ENCODE measurements at regions not wholly inside any gene's neighbourhood (a gene's known extent, or its start where the extent isn't known, plus 50 kb on each side); places are given as distances from the start of the nearest gene placed in this dataset.
"Not testable (repeated sequence)": the region's sequence is repeated elsewhere in the genome, so short reads cannot be mapped to it uniquely, and the experiment has no call there.

GRCh38 chr14:99995700-99996356 lies 69.4 kb upstream of the EVL start:
- peak; percentile 76 for DNase-seq (ENCODE audit: low spot score)

- no peak for DNase-seq (ENCODE audit: low spot score)
These were observed 68.2 kb upstream of the EVL start for GRCh38 chr14:99996951-99997571.

DNA sequence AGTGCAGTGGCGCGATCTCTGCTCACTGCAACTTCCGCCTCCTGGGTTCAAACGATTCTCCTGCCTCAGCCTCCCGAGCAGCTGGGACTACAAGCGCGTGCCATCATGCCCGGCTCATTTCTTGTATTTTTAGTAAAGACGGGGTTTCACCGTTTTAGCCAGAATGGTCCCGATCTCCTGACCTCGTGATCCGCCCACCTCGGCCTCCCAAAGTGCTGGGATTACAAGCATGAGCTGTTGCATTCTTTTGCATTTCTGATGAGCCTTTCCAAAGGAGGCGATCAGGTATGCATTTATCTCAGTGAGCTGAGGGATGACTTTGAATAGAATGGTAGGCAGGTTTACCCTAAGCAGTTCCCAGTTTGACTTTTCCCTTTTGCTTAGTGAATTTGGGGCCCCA lies 64.8 kb upstream of the EVL start:
- not testable (repeated sequence) for DNase-seq (ENCODE audit: low spot score)

DNA sequence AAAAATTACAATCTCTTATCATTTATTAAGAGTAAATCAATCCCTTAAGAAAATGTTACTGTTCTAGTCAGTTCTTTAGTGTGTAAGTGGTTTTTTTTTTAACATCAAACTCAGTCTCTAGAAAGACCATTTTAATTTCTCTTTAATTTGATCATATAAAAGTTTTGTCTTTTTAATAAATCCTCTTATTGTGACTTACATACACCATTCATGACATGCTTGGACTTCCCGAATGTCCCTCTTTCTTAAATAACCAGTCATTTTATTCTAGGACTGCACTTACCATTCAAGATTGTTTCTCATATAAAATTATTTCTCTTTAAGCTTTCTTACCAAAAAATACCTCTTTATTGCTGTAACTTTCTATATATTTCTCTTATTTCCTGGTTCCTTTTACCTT lies 60.8 kb upstream of the EVL start:
- no peak for DNase-seq (ENCODE audit: low spot score)

- DNase-seq (ENCODE audit: low spot score), result no peak
These were observed 58.0 kb upstream of the EVL start for GRCh38 chr14:100007254-100007653.

DNA sequence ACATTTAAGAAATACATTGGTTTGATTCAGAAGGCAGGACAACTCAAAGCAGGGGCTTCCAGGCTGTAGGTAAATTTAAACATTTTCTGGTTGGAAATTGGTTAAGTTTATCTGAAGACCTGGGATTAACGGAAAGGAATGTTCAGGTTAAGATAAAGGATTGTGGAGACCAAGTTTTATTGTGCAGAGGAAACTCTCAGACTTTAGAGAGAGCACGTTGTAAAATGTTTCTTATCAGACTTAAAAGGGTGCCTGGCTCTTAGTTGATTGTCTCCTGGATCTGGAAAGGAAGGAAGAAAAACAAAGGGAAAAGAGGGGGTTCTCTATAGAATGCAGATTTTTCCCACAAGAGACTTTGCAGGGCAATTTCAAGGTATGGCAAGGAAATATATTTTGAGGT lies 55.4 kb upstream of the EVL start:
- DNase-seq (ENCODE audit: low spot score), result not testable (repeated sequence)

- DNase-seq (ENCODE audit: low spot score), result no peak
These were observed 54.5 kb upstream of the EVL start for GRCh38 chr14:100010679-100011078.

- DNase-seq (ENCODE audit: low spot score), result no peak
These were observed 53.4 kb upstream of the EVL start for GRCh38 chr14:100011628-100012325.

- DNase-seq (ENCODE audit: low spot score), result no peak
These were observed 52.5 kb upstream of the EVL start for GRCh38 chr14:100012478-100013327.

GRCh38 chr14:100015251-100015655 lies 50.0 kb upstream of the EVL start:
- no peak for DNase-seq (ENCODE audit: low spot score)
